ENCODE measurements at regions not wholly inside any gene's neighbourhood (a gene's known extent, or its start where the extent isn't known, plus 50 kb on each side); places are given as distances from the start of the nearest gene placed in this dataset.

DNA sequence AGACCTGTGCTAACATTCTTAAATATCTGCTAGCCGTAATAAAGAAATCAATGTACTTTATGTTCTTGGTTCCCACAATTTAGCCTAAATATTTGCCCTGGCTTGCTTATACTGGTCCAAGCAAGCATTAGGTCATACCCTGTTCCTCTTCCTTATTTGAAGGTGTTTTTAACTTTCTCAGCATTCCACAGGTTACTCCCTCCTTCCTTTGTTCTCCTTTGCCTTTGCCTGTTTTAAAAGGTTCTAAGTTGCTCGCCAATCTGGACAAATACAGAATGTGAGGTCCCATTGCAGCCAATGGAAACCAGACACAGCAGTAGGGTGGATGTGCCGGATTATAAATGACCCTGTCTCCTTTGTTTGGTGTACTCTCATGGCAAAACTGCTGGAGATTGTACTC lies 436.8 kb upstream of the PCDH7 start:
- TF ChIP-seq EZH2 (IDR thresholded peaks at IDR 0.05; ENCODE audit: low read length): no peak
- TF ChIP-seq, protein P1, sequence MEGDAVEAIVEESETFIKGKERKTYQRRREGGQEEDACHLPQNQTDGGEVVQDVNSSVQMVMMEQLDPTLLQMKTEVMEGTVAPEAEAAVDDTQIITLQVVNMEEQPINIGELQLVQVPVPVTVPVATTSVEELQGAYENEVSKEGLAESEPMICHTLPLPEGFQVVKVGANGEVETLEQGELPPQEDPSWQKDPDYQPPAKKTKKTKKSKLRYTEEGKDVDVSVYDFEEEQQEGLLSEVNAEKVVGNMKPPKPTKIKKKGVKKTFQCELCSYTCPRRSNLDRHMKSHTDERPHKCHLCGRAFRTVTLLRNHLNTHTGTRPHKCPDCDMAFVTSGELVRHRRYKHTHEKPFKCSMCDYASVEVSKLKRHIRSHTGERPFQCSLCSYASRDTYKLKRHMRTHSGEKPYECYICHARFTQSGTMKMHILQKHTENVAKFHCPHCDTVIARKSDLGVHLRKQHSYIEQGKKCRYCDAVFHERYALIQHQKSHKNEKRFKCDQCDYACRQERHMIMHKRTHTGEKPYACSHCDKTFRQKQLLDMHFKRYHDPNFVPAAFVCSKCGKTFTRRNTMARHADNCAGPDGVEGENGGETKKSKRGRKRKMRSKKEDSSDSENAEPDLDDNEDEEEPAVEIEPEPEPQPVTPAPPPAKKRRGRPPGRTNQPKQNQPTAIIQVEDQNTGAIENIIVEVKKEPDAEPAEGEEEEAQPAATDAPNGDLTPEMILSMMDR (optimal IDR thresholded peaks at IDR 0.05 in 1 of 3, IDR thresholded peaks at IDR 0.05 in 1 of 3, conservative IDR thresholded peaks at IDR 0.05 in 1 of 3; ENCODE audit: extremely low read depth in 1 of 3, insufficient read depth in 2 of 3, low read length in 3 of 3): no peak
- H3K4me2 ChIP-seq (ENCODE audit: control insufficient read depth, extremely low read depth, insufficient read depth, low read depth, low read length): no peak overlapping the region
- no peak for FAIRE-seq
- H3K9me3 ChIP-seq (ENCODE audit: control insufficient read depth, low read depth, low read length): no peaks in the 10 kb centered on the region
- no peak overlapping the region for H3K4me3 ChIP-seq (ENCODE audit: control insufficient read depth in 2 of 3, extremely low read depth in 1 of 3, insufficient read depth in 2 of 3, low read depth in 1 of 3, low read length in 3 of 3)
- dilution Hi-C loops (cut with MboI; ENCODE audit: extremely low pct_ligation_motif_present, low sequenced_read_pairs): no loop called here
- no peak overlapping the region for H3K27ac ChIP-seq (ENCODE audit: control insufficient read depth, insufficient read depth, low read length)
- H3K9ac ChIP-seq (ENCODE audit: control insufficient read depth, extremely low read depth, insufficient read depth, low read length): no peak overlapping the region
- no peaks in the 10 kb centered on the region for H3K27me3 ChIP-seq (ENCODE audit: control insufficient read depth, extremely low read depth, insufficient read depth, low read length)
- H3K4me1 ChIP-seq (ENCODE audit: control insufficient read depth, extremely low read depth, insufficient read depth, low read length): no peaks in the 10 kb centered on the region
- H3K36me3 ChIP-seq (ENCODE audit: control insufficient read depth in 2 of 2, extremely low read depth in 1 of 2, insufficient read depth in 2 of 2, low read length in 2 of 2): no peaks in the 10 kb centered on the region
- no peaks in the 10 kb centered on the region for H3K9me1 ChIP-seq (ENCODE audit: control insufficient read depth, extremely low read depth, insufficient read depth, low read length)
- no peak overlapping the region for H2AFZ ChIP-seq (ENCODE audit: control insufficient read depth, low read length)
- H3K79me2 ChIP-seq (ENCODE audit: control insufficient read depth, insufficient read depth, low read length): no peaks in the 10 kb centered on the region
- DNase-seq (ENCODE audit: low read depth, low spot score): no peak
- no peaks in the 10 kb centered on the region for H4K20me1 ChIP-seq (ENCODE audit: control insufficient read depth, extremely low read depth, insufficient read depth, low read length)

DNA sequence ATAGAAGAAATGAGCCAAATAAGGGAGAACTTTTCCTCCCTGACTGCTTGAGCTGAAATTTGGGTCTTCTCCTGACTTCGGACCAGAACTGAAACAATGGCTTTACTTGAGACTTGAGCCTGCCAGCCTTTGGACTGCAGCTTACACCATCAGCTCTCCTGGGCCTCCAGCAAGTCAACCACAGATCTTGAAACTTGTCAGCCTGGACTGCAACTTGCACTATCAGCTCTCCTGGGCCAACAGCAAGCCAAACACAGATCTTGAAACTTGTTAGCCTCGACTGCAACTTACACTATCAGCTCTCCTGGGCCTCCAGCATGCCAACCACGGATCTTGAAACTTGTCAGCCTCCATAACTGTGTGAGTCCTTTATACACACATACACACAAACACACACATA lies 425.9 kb upstream of the PCDH7 start:
- dilution Hi-C loops (cut with MboI; ENCODE audit: extremely low pct_ligation_motif_present, low sequenced_read_pairs): no loop called here
- no peaks in the 10 kb centered on the region for H3K79me2 ChIP-seq (ENCODE audit: control insufficient read depth, insufficient read depth, low read length)
- H4K20me1 ChIP-seq (ENCODE audit: control insufficient read depth, extremely low read depth, insufficient read depth, low read length): no peaks in the 10 kb centered on the region
- FAIRE-seq (no peak), DNase-seq (ENCODE audit: low read depth, low spot score) (no peak)
- TF ChIP-seq, protein P1 (optimal IDR thresholded peaks at IDR 0.05 in 1 of 3, IDR thresholded peaks at IDR 0.05 in 1 of 3, conservative IDR thresholded peaks at IDR 0.05 in 1 of 3; ENCODE audit: extremely low read depth in 1 of 3, insufficient read depth in 2 of 3, low read length in 3 of 3): no peak
- TF ChIP-seq EZH2 (IDR thresholded peaks at IDR 0.05; ENCODE audit: low read length): no peak
- no peak overlapping the region for H3K9ac ChIP-seq (ENCODE audit: control insufficient read depth, extremely low read depth, insufficient read depth, low read length)
- H3K4me1 ChIP-seq (ENCODE audit: control insufficient read depth, extremely low read depth, insufficient read depth, low read length): no peaks in the 10 kb centered on the region
- no peak overlapping the region for H3K4me2 ChIP-seq (ENCODE audit: control insufficient read depth, extremely low read depth, insufficient read depth, low read depth, low read length)
- no peaks in the 10 kb centered on the region for H3K27me3 ChIP-seq (ENCODE audit: control insufficient read depth, extremely low read depth, insufficient read depth, low read length)
- H3K9me1 ChIP-seq (ENCODE audit: control insufficient read depth, extremely low read depth, insufficient read depth, low read length): no peaks in the 10 kb centered on the region
- H3K4me3 ChIP-seq (ENCODE audit: control insufficient read depth in 2 of 3, extremely low read depth in 1 of 3, insufficient read depth in 2 of 3, low read depth in 1 of 3, low read length in 3 of 3): no peak overlapping the region
- no peak overlapping the region for H3K27ac ChIP-seq (ENCODE audit: control insufficient read depth, insufficient read depth, low read length)
- H3K36me3 ChIP-seq (ENCODE audit: control insufficient read depth in 2 of 2, extremely low read depth in 1 of 2, insufficient read depth in 2 of 2, low read length in 2 of 2): no peaks in the 10 kb centered on the region
- H3K9me3 ChIP-seq (ENCODE audit: control insufficient read depth, low read depth, low read length): no peaks in the 10 kb centered on the region
- H2AFZ ChIP-seq (ENCODE audit: control insufficient read depth, low read length): no peak overlapping the region

Measured in keratinocyte (primary cell).